Fibroblast of lung (primary cell): ENCODE measurements at regions not wholly inside any gene's neighbourhood (a gene's known extent, or its start where the extent isn't known, plus 50 kb on each side); places are given as distances from the start of the nearest gene placed in this dataset.

Experiments used
- EZH2 ChIP-seq: IDR thresholded peaks from 2 replicates; pipeline ENCODE4 v1.5.1; 2012; ENCODE audit warnings: low read length, control low read depth, mild to moderate bottlenecking; ENCODE audit errors: missing control alignments
- TF ChIP-seq, protein P1 (sequence below), 2 donors: IDR thresholded peaks in 1 of 2; conservative IDR thresholded peaks in 1 of 2; 1 replicate in 1 of 2; 2 replicates in 1 of 2; pipeline ENCODE4 v1.5.1; 2011 to 2012; ENCODE audit warnings: low read length in 2 of 2, control low read depth in 1 of 2, inconsistent platforms in 1 of 2, low read depth in 1 of 2, mild to moderate bottlenecking in 1 of 2

- TF ChIP-seq, protein P1, sequence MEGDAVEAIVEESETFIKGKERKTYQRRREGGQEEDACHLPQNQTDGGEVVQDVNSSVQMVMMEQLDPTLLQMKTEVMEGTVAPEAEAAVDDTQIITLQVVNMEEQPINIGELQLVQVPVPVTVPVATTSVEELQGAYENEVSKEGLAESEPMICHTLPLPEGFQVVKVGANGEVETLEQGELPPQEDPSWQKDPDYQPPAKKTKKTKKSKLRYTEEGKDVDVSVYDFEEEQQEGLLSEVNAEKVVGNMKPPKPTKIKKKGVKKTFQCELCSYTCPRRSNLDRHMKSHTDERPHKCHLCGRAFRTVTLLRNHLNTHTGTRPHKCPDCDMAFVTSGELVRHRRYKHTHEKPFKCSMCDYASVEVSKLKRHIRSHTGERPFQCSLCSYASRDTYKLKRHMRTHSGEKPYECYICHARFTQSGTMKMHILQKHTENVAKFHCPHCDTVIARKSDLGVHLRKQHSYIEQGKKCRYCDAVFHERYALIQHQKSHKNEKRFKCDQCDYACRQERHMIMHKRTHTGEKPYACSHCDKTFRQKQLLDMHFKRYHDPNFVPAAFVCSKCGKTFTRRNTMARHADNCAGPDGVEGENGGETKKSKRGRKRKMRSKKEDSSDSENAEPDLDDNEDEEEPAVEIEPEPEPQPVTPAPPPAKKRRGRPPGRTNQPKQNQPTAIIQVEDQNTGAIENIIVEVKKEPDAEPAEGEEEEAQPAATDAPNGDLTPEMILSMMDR (conservative IDR thresholded peaks at IDR 0.05 in 1 of 2, IDR thresholded peaks at IDR 0.05 in 1 of 2; ENCODE audit: low read depth in 1 of 2, low read length in 2 of 2): no peak
- TF ChIP-seq EZH2: no peak
Measured at GRCh38 chr10:111390813-111391563, 314.2 kb downstream of the ADRA2A start.
